A673 (cell line): ENCODE measurements at regions not wholly inside any gene's neighbourhood (a gene's known extent, or its start where the extent isn't known, plus 50 kb on each side); places are given as distances from the start of the nearest gene placed in this dataset.

Experiments
- BruUV-seq: library from RNA; stranded (reverse); fragments of 400-500 nt; replicated peaks from 2 replicates; lab custom pipeline; 2021; lab: Mats Ljungman, UMichigan
- CTCF ChIA-PET: fragments of 300-600 bp; sonication (Branson Sonifier 250); formaldehyde crosslinking; loops from one replicate; lab custom pipeline; 2022; ENCODE audit warnings: antibody characterized with exemption; lab: Charles Lee
- POLR2A ChIA-PET: fragments of 300-600 bp; sonication (Branson Sonifier 250); formaldehyde crosslinking; loops from one replicate; lab custom pipeline; 2022; ENCODE audit warnings: antibody characterized with exemption; ENCODE audit not compliant: low non-redundant PET; lab: Charles Lee
- DNase-seq: peaks from one replicate; pipeline ENCODE4 v3.0.0-alpha.2; 2015; ENCODE audit warnings: low spot score
- H3K27ac ChIP-seq: fragments of 200-600 bp; sonication (generic); 2 replicates; pipeline ENCODE4 v1.5.1; 2016; ENCODE audit warnings: mixed run types, low read depth, mild to moderate bottlenecking, mixed read lengths, antibody characterized with exemption, low read length; ENCODE audit not compliant: poor library complexity, severe bottlenecking
- H3K27me3 ChIP-seq: fragments of 200-600 bp; sonication (generic); replicated peaks from 2 replicates; pipeline ENCODE4 v1.6.1; 2017; ENCODE audit warnings: mixed run types, low read depth, mild to moderate bottlenecking, mixed read lengths, antibody characterized with exemption, low read length; ENCODE audit not compliant: insufficient read depth, poor library complexity
- H3K36me3 ChIP-seq: fragments of 200-600 bp; sonication (generic); 2 replicates; pipeline ENCODE4 v1.6.1; 2016; ENCODE audit warnings: mixed run types, mild to moderate bottlenecking, mixed read lengths, antibody characterized with exemption, low read length; ENCODE audit not compliant: insufficient read depth, poor library complexity, severe bottlenecking
- H3K4me1 ChIP-seq: fragments of 200-600 bp; sonication (generic); 2 replicates; pipeline ENCODE4 v1.6.1; 2017; ENCODE audit warnings: mixed run types, mild to moderate bottlenecking, mixed read lengths, antibody characterized with exemption, low read length; ENCODE audit not compliant: insufficient read depth, poor library complexity, severe bottlenecking
- H3K4me3 ChIP-seq: fragments of 200-600 bp; sonication (generic); 2 replicates; pipeline ENCODE4 v1.5.1; 2016; ENCODE audit warnings: low read depth, mixed run types, mild to moderate bottlenecking, mixed read lengths, low read length; ENCODE audit not compliant: poor library complexity, severe bottlenecking
- H3K9me3 ChIP-seq: fragments of 200-600 bp; sonication (generic); 2 replicates; pipeline ENCODE4 v1.6.1; 2016; ENCODE audit warnings: mixed run types, low read depth, mild to moderate bottlenecking, mixed read lengths, antibody characterized with exemption, low read length; ENCODE audit not compliant: poor library complexity, severe bottlenecking
- CTCF ChIP-seq: fragments of 300-800, 200-600 bp; sonication (generic); conservative IDR thresholded peaks from 2 replicates; pipeline ENCODE4 v1.5.1; 2017; ENCODE audit warnings: low read depth, mild to moderate bottlenecking, antibody characterized with exemption, low read length, moderate library complexity, mixed read lengths
- EZH2 ChIP-seq: fragments of 200-600 bp; sonication (generic); IDR thresholded peaks from 2 replicates; pipeline ENCODE4 v1.6.1; 2017; ENCODE audit warnings: borderline replicate concordance, low read depth, mild to moderate bottlenecking, mixed read lengths, antibody characterized with exemption, low read length; ENCODE audit not compliant: poor library complexity, severe bottlenecking
- intact Hi-C: fragments of 100-400 bp; cut with micrococcal nuclease; formaldehyde crosslinking; loops from one replicate; pipeline ENCODE4 v1.10.0; 2022; ENCODE audit not compliant: unreplicated experiment

DNA sequence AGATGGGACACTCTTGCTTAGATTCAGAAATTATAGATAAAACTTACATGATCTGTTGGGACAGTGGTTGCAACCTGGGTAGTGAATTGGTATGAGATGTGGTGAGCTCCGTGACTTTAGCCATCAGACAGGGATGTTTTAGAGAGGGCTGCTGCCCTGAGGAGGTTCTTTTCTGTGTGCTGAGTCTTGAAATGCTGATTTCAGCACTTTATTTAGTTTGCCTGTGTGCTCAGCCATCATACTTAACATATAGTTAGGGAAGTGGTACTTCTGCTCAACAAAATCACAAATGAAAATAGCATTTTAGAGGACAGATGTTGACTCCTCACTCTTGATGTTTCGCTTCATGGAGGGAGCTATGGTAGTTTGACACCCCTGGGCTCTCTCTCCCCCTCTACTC is 95.9 kb upstream of the CDH13 start:
- Histone ChIP-seq H3K27ac (no peak overlapping the region), H3K9me3 (no peaks in the 10 kb centered on the region), H3K4me1 (no peaks in the 10 kb centered on the region), H3K4me3 (no peak overlapping the region), H3K27me3 (peaks cover 3% of the 10 kb centered on the region), H3K36me3 (no peaks in the 10 kb centered on the region)
- no TSS peak for BruUV-seq
- intact Hi-C loops: no loop called here
- no peak for TF ChIP-seq EZH2
- TF ChIP-seq CTCF: no peak
- no peak for DNase-seq
- ChIA-PET POLR2A (no interaction called here), CTCF (no interaction called here)

GRCh38 chr16:82527101-82527500 is 99.7 kb upstream of the CDH13 start:
- CTCF ChIA-PET: no interaction called here

GRCh38 chr16:82524976-82525375 is 101.8 kb upstream of the CDH13 start:
- H3K27ac ChIP-seq: no peak overlapping the region
- no peak overlapping the region for H3K4me3 ChIP-seq
- ChIA-PET CTCF (no interaction called here), POLR2A (no interaction called here)
- intact Hi-C loops: no loop called here
- H3K36me3 ChIP-seq: no peaks in the 10 kb centered on the region
- no peaks in the 10 kb centered on the region for H3K9me3 ChIP-seq
- no peaks in the 10 kb centered on the region for H3K4me1 ChIP-seq
- no peaks in the 10 kb centered on the region for H3K27me3 ChIP-seq
- TF ChIP-seq EZH2: no peak
- TF ChIP-seq CTCF: no peak
- no TSS peak for BruUV-seq
- DNase-seq: no peak

More at GRCh38 chr16:82527101-82527500, 99.7 kb upstream of the CDH13 start:
- intact Hi-C loops: no loop called here
- DNase-seq: no peak
- BruUV-seq: no TSS peak
- TF ChIP-seq EZH2: no peak
- TF ChIP-seq CTCF: no peak
- Histone ChIP-seq H3K27ac (no peak overlapping the region), H3K27me3 (no peaks in the 10 kb centered on the region), H3K9me3 (no peaks in the 10 kb centered on the region), H3K4me3 (no peak overlapping the region), H3K36me3 (no peaks in the 10 kb centered on the region), H3K4me1 (no peaks in the 10 kb centered on the region)
- POLR2A ChIA-PET: no interaction called here
